ENCODE measurements at regions not wholly inside any gene's neighbourhood (a gene's known extent, or its start where the extent isn't known, plus 50 kb on each side); places are given as distances from the start of the nearest gene placed in this dataset.

GRCh38 chr11:39304586-39304985 lies 2154.9 kb downstream of the LRRC4C start:
- ATAC-seq = no peak

GRCh38 chr11:39294648-39295047 lies 2164.8 kb downstream of the LRRC4C start:
- Histone ChIP-seq H3K27ac (no peak overlapping the region), H3K9me3 (peaks cover 0 to 28% (median 4%) of the 10 kb centered on the region in 11 donors), H3K27me3 (no peaks in the 10 kb centered on the region), H3K4me1 (no peaks in the 10 kb centered on the region), H3K36me3 (no peaks in the 10 kb centered on the region), H3K4me3 (no peak overlapping the region)
- TF ChIP-seq CTCF (IDR thresholded peaks at IDR 0.05) = no peak
- no peak for DNase-seq
- WGBS, 2 donors = 89 to 98% methylated on average over 1 of the region's 1 CpG
- intact Hi-C loops (cut with DNase I) = no loop called here
- no peak for ATAC-seq

More at GRCh38 chr11:39304586-39304985, 2154.9 kb downstream of the LRRC4C start:
- 45 to 52% methylated on average over 1 of the region's 1 CpG for WGBS, 2 donors
- no peaks in the 10 kb centered on the region for H3K36me3 ChIP-seq
- no peaks in the 10 kb centered on the region for H3K27me3 ChIP-seq
- peaks cover 0 to 6% (median 0%) of the 10 kb centered on the region in 9 donors for H3K4me1 ChIP-seq
- no peak overlapping the region for H3K27ac ChIP-seq
- no peak overlapping the region for H3K4me3 ChIP-seq
- intact Hi-C loops (cut with DNase I) = no loop called here
- DNase-seq = no peak
- no peak for TF ChIP-seq CTCF (IDR thresholded peaks at IDR 0.05)
- H3K9me3 ChIP-seq = peaks cover 0 to 19% (median 3%) of the 10 kb centered on the region in 11 donors

GRCh38 chr11:39288011-39288410 lies 2171.4 kb downstream of the LRRC4C start:
- no peaks in the 10 kb centered on the region for H3K36me3 ChIP-seq
- no peak overlapping the region for H3K27ac ChIP-seq
- ATAC-seq = no peak
- no peak for TF ChIP-seq CTCF (IDR thresholded peaks at IDR 0.05)
- no peaks in the 10 kb centered on the region for H3K27me3 ChIP-seq
- intact Hi-C loops (cut with DNase I) = no loop called here
- peaks cover 0 to 31% (median 0%) of the 10 kb centered on the region in 11 donors for H3K9me3 ChIP-seq
- H3K4me3 ChIP-seq = no peak overlapping the region
- no peak for DNase-seq
- WGBS, 2 donors = 62% methylated on average over 4 of the region's 4 CpGs
- H3K4me1 ChIP-seq = no peaks in the 10 kb centered on the region

DNA sequence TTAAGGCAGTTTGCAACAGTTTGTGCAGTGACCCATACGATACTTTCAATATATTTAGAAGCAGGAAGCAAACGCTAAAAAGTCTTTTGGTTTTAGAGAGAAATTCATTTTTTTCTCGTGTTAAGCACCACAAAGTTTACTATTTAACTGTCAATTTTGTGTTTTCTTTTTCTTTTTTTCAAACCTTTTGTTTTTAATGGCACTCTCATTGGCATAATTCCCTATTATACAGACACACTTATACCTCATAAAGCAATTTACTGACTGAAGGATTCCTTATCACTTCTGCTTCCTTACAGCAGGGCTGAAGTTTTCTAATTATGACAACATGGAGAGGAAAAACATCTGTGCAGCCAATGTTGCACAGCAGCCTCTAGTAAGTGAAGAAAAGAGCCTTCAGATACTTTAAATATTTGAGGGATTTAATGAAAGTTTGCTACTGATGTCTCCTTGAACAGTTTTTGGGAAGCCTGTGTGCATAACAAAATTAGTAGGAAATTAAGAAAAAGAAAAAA lies 2191.2 kb downstream of the LRRC4C start:
- no peak for TF ChIP-seq CTCF (IDR thresholded peaks at IDR 0.05)
- ATAC-seq = no peak
- 34 to 46% methylated on average over 3 of the region's 3 CpGs for WGBS, 2 donors
- H3K4me3 ChIP-seq = no peak overlapping the region
- H3K4me1 ChIP-seq = no peaks in the 10 kb centered on the region
- H3K9me3 ChIP-seq = peaks cover 0 to 3% (median 0%) of the 10 kb centered on the region in 11 donors
- no peak for DNase-seq
- no peaks in the 10 kb centered on the region for H3K27me3 ChIP-seq
- H3K27ac ChIP-seq = no peak overlapping the region
- intact Hi-C loops (cut with DNase I) = no loop called here
- H3K36me3 ChIP-seq = no peaks in the 10 kb centered on the region

All from heart right ventricle (tissue), 16 donors.